NCI-H2171 (cell line): ENCODE measurements at regions not wholly inside any gene's neighbourhood (a gene's known extent, or its start where the extent isn't known, plus 50 kb on each side); places are given as distances from the start of the nearest gene placed in this dataset.

Experiments used
- DNase-seq: peaks from one replicate; lab custom pipeline; 2025; lab: John Stamatoyannopoulos, UW

DNA sequence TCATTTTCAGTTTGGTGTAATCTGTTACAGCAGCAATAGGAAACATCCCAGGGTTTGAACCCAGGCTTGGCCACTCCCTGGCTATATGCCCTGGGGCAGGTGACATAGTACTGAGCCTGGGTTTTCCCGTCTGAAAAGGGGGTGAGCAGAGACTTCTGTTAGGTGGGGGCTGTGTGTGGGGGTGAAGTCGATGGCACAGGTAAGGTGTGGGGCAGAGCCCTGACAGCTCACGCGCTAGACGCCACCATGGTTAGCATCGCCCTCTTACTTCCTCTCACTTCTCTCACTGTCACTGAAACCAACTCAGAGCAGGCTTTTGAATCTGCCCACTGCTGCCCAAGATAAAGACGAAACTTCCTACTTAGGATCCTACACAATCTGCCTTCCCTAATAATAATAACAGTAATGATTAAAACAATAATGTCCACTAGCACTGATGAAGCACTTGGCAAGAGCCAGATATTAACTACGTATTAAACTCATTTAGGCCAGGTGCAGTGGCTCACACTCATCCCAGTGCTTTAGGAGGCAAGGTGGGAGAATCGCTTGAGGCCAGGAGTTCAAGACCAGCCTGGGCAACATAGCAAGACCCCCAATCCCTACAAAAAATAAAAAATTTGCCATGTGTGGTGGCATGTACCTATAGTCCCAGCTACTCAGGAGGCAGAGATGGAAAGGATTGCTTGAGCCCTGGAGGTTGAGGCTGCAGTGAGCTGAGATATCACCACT is 117.9 kb upstream of the PTPN1 start:
- DNase-seq = no peak

DNA sequence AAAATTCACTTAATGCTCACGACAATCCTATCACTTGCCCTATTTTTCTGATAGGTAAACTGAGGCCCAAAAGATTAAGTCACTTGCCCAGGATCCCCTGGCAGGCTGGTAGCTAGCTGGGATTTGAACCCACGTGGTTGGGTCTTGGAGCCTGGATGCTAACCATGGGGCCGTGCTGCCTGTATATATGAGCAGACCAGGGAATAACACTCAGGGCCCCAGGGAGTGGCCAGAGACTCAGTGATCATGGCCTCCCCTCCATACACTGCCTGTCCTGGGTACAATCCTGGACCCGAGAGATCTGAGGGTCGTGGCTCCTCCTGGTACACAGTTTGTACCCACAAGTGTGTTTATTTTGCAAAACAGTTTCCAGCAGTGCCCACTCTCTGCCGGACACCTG is 116.9 kb upstream of the PTPN1 start:
- no peak for DNase-seq

DNA sequence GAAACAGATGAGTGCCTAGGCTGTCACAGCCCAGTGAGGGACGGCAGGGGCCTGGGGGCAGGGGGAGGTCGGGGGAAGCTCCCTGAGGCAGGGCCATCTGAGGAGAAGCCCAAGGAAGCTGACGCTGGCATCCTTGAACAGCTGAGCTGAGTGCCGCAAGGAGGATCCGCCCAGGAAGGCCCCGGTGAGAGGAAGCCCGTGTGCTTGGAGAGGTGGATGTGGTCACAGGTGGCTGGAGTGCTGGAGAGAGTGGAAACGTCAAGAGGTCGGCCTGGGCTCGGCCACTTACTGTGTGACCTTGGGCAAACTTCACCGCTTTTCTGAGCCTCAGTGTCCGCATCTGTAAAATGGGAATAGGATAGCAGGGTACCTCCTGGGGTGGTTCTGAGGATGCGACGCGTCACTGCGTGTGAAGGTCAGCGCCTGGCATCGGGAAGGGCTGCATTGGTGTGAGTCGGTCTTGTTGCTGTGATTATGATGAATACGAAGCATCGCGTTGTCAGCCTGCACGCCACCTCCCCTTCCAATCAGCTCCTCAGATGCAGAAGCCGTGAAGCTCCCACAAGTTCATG is 116.1 kb upstream of the PTPN1 start:
- no peak for DNase-seq

DNA sequence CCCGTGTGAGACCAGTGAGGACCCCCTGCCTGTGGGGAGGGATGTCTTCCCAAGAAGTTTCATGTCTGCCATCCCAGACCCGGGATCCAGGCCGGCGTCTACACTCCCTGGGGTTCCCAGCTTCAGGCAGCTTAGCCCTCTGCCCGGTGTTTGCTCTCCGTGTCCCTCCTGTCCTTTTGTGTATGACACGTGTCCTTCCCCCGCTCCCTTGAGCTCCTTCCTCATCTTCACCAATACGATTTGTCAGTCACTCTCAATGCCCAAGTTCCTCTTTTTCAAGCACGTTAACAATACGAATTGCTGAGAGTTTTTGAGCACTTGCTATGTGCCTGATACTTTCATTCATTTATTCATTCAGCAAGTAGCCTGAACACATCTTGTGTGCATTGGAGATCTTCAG is 115.6 kb upstream of the PTPN1 start:
- no peak for DNase-seq

DNA sequence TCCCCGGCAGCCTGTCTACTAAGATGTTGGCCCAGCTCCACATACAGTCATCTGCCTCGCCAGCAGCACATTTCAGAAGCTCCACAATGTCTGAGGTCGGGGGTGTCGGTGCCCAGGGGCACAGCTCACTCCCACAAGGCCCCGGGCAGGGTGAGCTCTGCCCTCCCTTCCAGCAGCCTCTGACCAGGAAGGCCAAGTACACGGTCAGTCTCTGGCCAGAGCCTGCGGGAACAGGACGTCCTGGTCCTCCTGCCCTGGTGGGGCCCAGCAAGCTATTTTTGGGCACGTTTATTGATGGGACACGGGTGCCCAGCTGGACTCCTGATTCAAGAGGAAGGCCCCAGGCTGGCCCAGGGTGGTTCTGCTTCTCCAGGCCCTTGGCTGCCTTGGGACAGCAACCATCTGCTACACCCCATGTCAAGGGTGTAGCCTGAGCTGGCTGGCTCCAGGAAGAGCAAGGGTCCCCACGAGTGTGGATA is 114.9 kb upstream of the PTPN1 start:
- no peak for DNase-seq

DNA sequence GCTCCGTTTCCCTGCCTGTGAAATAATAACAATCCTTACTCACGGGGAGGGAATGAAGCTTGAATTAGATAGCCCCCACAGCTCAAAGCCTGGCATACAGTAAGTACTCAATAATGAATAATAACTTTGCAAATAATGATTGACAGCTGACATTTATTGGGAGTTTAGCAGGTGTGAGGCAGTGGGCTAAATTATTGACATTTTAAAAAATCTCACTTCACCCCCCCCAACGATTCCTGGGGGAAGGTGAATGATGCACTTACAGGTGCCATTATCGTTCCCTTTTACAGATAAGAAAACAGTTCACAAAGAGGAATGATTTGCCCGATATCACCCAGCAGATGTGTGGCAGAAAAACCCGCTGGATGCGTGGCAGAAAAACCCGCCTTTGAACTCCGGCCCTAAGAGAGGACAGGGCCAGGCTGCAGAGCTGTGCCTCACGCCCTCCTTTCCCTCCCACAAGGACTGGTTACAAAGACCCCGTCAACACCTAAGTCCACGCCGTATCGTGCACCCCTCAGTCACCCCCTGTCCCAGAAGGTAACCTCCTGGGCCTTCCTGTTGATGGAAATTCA is 114.2 kb upstream of the PTPN1 start:
- DNase-seq = no peak

DNA sequence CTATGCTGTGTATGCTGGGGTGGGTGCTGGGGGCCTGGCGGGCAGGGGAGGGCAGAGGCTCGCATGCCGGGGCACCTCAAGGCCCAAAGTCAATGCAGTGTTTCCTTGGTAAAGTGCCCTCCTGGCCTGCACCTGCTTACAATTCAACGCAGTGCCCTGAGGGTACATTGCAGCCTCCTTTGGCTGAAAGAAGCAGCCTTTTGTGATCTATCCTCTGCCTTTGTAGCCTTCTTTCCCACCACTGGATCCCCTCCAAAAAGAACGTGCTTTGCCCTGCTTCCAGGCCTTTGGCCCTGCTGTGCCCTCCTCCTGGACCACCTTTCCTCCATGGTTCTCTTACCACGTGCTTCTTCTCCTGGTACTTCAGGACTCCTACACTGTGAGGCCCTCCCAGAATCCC is 113.6 kb upstream of the PTPN1 start:
- no peak for DNase-seq

DNA sequence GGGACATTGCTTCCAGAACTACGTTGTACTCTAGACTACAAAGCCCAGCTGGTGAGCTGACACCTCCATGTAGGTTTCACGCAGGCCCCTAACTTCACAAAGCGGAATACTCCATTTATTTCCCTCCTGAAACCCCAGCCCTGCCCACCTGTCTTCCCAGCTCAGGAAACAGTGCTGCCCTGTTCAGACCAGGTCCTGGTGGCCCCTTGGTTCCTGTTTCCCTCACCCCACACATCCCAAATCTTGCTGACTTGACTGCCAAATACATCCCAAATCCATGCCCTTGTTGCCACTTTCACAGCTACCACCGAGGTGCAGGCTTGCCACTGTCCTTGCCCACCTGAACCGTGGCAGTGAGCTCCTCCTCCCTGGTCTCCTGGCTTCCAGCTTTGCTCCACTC is 113.1 kb upstream of the PTPN1 start:
- no peak for DNase-seq

DNA sequence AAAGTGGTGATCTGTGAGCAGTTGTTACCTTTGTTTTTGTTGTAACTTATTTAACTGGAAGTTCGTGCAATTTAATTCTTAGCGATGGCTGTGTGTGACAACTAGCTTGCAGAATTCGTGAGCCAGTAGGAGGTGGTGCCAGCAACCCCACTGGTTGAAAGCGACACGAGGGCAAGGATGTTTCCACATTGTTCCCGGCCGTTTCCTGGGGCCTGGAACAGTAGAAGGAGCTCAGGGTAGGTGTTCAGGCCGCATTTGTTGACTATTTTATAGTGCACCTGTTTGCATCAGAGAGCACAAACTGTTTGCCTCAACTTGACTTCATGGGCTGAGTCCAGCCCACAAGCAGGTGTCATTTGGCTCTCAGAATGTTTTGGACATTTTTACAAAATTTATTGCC is 112.1 kb upstream of the PTPN1 start:
- no peak for DNase-seq

DNA sequence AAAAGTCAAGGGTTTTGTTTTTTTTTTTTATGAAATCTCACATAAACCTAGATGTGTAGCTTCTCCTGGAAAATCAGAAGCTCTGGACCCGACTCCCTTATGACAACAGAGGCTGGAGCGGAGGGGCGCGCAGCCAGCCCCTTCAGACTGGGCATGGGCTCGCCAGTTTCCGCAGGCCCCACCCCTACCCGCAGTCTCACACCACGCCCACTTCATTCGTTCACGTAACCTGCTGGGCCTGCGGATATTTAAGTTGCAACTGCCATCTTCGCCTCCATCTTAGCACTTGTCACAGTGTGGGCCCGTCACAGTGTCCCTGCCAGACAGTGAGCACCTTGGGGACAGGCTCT is 111.7 kb upstream of the PTPN1 start:
- no peak for DNase-seq

DNA sequence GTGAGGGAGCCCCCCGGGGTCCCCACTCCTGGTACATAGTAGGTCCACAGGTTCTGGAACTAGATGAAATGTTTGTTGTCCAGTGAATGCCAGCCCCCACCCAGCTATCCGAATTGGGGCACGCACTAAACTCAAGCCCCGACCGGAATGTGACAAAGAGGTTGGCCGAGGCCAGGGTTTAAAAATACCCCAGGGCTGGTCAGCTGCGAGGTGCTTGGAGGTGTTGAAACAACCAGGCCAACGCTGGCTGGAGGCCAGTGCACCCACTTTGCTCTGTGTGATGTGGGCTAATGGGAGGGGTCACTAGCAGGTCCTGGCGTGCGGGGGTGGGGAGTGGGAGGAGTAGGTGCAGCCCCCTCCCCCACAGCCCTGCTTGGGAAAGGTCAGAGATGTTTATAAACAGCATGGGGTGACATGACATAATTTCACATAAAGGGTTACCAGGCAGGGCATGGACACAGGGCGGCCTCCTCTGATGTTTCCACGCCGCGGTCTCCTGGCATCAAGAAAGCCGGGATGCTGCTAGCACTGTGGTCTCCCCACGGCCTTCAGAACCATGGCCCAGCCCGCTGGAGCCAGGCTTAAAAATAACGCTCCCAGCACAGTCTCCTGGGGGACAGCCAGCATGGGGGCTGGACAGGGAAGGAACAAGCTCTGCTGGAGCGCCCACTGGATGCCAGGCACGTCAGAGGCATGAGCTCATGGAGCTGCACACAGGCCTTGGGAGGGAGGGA is 111.2 kb upstream of the PTPN1 start:
- DNase-seq = no peak

DNA sequence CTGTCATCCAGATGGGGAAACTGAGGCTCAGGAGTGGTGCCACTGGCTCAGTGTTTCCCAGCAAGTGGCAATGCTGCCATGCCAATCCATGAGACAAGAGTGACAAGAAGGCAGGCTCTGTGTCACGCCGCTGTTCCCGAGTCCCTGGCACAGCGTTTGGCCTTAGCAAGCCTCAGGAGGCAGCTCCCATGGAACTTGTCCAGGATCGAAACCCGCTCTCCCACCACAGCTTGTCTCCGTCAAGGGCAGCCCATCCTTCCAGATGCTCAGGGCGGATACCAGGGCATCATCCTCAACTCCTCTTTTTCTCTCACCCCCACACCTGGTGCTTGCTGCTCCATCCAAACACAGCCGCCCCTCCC is 110.6 kb upstream of the PTPN1 start:
- DNase-seq = no peak

DNA sequence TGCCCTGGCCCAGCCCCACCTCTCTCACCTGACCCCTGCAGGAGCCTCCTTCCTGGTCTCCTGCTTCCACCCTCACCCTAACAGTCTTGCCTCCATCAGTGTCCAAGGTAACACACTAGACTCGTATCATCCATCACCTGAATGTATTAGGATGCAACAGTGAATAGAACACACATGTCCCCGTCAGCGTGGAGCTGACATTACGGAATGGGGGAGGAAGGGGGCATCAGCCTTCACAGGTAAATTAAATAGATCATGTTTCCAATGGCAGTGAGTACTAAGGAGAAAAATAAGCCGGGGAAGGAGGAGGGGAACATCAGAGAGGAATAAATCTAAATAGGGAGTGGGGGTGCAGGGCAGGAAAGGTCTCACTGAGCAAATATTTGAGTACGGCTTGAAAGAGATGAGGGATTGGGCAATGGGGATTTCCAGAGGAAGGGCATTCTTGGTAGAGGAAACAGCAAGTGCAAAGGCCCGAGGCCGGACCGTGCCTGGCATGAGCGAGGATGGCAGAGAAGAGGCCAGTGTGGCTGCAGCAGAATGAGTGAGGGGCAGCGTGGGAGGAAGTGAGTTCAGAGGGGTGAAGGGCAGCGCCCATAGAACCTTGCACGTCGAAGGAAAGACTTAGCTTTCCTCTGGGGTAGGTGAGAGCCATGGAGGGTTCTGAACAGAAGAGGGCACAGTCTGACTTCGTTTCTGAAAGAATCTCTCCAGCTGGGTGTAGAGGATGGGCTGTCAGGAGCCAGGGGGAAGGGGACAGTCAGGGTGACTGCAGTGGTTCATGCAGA is 110.1 kb upstream of the PTPN1 start:
- no peak for DNase-seq

DNA sequence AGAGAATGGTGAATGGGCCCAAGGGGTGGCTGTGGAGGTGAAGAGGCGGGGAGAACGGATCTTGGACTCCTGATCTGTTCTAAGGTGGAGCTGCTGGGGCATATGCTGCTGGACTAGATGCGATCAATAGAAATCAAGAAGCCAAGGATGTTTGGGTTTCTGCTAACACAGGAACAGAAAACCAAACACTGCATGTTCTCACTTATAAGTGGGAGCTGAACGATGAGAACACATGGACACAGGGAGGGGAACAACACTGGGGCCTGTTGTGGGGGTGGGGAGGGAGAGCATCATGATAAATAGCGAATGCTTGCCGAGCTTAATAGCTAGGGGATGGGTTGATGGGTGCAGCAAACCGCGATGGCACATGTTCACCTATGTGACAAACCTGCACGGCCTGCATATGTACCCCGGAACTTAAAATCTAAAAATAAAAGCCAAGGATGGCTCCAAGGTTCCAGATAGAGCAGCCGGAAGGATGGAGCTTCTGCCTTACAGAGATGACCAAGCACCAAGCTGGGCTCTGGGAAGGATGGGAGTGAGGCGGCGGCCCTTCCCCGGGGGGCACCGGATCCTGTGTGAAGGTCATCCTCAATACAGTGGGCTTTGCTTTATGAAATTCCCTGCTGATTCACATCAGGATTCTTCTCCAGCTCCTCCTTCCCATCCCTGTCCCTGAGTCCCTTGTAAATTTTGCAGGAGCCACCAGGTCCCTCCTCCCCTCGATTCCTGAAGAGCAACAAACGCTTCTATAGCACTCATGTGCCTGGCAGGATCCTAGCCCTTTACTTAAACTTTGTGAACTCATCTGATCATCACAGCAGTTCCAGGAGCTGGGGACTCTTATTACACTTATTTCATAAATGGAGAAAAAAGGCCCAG is 109.2 kb upstream of the PTPN1 start:
- DNase-seq = no peak

DNA sequence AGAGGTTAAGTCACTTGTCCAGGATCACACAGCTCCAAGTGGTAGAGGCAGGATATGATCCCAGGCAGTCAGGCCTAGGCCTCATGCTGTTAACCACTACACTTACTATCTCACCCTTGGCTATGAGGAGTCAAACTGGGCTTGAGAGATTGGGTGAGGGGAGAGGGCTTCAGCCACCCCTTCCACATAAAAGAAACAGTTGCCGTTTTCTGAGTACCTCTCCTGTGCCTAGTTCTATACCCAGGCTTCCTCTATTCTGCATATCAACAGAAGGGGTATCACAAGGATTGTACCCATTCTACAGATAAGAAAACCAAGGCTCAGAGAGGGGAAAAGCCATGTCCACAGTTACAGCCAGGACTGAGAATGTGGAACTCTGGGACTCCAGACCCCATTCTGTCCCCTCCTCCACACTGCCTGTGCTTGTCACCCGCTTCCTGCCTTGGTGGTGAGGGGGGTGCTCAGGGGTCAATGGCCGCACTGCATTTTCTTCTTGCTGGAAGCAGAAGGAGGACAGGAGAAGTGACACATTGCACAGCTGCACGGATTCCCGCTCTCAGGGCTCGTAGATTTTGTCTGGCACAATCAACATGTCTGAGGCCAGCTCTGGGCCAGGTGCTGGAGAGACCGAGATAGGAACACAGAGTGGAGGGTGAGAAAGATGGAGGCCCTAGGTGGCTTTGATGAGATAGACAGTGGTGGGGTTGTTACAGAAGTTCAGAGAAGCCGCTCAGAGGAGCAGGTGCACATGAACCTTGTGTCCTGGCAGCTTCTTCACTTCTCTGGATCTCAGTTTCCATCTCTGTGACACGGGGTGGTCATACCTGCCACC is 108.4 kb upstream of the PTPN1 start:
- DNase-seq = no peak

DNA sequence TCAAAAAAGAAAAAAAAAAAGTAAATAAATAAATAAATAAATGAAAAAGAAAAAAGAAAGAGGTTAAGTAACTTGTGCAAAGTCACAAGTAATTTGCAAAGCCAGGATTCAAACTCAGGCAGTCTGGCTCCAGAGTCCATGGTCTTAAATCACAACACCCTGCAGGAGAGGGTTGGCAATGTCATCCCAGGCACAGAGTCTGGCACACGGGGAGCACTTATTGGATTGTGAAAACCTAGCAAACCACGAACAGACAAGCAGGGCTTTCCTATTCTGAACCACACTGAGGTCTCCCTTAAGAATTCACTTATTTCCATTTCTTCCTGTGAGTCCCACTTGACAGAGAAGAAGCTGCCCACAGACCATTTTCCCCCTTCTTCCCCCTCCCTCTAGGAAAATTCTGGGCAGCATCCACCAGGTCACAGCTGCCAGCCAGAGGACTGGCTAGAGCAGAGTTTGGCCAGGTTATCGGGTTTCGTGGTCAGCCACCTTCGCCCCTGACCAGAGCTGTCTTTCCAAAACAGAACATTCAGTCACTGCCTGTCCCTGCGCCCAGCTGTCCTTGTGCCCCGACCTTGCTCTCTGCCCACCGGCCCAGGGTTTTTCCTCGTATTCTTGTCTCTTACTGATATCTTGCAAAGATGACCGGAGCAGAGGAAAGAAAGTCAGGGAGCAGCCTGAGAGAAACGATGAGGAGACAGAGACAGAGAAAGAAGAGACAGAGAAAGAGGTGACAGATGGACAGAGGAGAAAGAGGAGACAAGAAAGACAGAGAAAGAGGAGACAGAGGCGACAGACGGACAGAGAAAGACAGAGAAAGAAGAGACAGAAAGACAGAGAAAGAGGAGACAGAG is 106.4 kb upstream of the PTPN1 start:
- DNase-seq = no peak

DNA sequence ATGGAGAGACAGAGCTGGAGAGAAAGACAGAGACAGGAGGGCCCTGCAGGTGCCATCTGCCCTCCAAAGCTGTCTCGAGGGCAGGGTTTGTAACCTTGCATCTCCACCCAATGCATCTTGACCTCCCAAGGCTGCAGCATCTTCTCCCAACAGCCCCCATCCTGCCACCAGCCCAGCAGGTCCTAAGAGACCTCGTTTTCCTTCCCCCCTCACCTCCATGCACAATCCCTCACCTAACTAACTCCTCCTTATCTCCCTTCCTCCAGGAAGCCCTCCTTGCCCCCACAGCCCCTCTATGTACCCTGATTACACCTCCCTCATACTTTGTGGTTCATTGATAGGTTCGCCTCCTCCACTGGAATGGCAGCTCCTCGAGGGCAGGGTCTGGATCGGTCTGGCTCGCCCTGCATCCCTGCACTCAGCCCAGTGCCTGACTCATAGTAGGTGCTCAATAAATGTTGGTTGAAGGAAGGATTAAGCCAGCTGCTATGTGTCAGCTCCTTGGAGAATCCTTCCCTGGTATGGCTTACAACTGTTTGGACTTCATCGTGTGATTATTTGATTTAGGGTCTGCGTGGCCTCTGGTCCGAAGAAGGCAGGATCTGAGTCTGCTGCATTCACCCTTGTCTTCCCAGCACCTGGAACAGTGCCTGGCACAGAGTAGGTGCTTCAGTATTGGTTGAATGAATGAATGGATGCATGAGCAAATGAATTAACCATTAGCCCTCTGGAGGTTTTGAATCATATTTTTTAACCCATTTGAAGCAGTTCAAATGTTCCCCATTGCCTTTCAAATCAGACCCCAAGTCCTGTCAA is 105.6 kb upstream of the PTPN1 start:
- DNase-seq = no peak

DNA sequence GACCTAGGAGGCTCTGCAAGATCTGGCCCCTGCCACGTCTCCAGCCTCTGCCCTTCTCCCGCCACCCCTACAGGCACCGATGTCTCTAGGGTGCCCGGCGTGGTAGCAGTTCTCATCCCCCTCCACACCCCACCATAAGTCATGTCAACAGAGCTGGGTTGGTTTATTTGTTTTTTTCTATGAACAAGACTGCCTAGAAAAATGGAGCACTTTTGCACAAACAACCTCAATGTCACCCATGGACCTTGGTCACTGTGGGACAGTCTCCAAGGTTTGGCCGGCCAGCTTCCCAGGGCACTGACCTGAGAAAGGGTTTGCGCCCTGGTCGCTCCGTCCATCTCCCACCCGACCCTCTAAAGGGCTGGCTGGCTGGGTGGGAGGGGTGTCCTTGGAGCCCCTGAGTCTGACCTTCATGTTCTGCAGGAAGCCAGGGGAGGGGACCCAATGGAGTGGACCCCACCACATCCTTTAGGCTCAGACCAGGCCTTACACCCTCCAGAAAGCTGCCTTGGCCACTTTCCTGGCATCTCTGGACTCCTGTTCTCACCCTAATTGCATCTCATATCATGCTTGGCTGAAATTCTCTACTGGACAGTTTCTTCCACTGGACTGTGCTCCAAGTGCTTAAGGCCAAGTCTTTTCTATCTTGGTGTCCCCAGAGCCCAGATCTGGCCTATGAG is 104.8 kb upstream of the PTPN1 start:
- DNase-seq = no peak
